ENCODE measurements at regions not wholly inside any gene's neighbourhood (a gene's known extent, or its start where the extent isn't known, plus 50 kb on each side); places are given as distances from the start of the nearest gene placed in this dataset.
A peak's percentile ranks its signal among the peaks of the same experiment; 100 is the strongest.

DNA sequence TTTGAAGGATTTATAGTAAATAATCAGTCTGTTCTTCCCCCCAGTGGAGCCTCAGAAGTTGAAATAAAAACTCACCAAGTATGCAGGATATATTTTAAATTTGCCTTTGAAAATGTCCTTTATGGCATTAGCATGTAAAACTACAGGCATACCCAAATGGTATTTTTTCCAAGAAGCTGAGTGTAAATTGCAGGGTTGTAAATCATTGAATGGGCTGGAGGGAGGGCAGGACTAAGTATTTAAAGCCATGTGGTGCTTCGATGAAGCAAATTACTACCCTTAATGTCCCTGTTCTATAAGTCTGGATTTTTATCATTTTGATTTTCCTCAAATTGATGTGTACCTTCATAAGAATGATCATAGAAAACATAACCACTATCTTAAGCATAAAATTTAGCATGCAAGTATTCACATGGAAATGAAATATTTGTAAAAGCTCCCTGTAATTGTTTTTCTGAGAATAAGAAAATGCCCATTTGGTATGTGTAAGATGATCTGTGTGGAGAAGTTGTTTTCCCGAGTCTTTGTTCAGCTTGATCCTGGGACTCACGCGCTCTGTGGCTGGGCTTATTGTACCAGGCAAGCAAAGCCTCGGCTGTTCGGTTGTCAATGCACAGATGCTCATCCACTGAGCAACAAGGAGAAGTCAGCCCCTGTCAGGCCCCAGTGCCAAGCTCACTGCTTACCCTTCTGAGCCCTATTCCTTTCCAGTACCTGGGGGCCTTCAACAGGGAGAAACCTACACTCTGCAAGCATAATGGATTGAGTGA is 66.7 kb downstream of the CD164 start:
- no peak for DNase-seq (ENCODE audit: low spot score)

- DNase-seq (ENCODE audit: low spot score) = no peak
Observed at GRCh38 chr6:109314313-109314712, 68.0 kb downstream of the CD164 start.

- no peak for DNase-seq (ENCODE audit: low spot score)
Observed at GRCh38 chr6:109313139-109313538, 69.1 kb downstream of the CD164 start.

GRCh38 chr6:109311471-109311870 is 70.8 kb downstream of the CD164 start:
- no peak for DNase-seq (ENCODE audit: low spot score)

GRCh38 chr6:109309917-109310316 is 72.3 kb downstream of the CD164 start:
- DNase-seq (ENCODE audit: low spot score) = no peak

- DNase-seq (ENCODE audit: low spot score) = peak; percentile 53
Observed at GRCh38 chr6:109308018-109308492, 74.2 kb downstream of the CD164 start.

DNA sequence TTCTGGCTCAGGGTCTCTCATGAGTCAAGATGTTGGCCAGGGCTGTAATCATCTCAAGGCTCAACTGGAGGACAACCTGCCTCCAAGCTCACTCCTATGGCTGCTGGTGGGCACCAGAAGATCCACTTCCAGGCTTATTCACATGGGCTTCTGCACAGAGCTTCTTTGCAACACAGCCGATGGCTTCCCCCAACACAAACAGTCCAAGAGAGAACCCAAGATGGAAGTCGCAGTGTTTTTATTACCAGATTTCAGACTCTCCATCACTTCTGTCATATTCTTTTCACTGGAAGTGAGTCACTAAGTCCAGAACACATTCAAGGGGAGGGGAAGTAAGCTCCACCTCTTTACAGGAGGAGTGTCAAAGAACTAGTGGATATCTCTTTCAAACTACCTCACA is 75.5 kb downstream of the CD164 start:
- no peak for DNase-seq (ENCODE audit: low spot score)

- DNase-seq (ENCODE audit: low spot score) = no peak
Observed at GRCh38 chr6:109305028-109305427, 77.2 kb downstream of the CD164 start.

GRCh38 chr6:109304284-109305015 is 77.8 kb downstream of the CD164 start:
- DNase-seq (ENCODE audit: low spot score) = peak; percentile 49

GRCh38 chr6:109303640-109304283 is 78.5 kb downstream of the CD164 start:
- peak; percentile 30 for DNase-seq (ENCODE audit: low spot score)

GRCh38 chr6:109303164-109303563 is 79.1 kb downstream of the CD164 start:
- DNase-seq (ENCODE audit: low spot score) = no peak

DNA sequence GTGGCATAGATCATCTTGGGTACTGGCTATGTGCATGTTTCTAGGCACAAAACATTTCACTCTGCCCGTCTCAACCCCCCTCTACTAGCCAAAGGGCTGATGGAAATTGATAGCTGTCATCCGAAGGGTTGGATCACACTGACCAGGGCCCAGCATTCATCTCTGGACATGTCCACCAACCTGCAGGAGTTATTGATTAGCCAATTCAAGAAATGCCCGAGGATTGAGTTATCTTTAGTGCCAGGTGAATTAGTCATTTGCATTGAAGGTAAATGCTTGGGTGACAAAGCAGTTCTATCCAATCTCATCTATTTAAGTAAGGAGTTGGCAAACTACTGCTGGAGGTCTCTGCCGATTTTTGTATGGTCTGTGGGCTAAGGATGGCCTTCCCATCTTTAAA is 80.1 kb downstream of the CD164 start:
- no peak for DNase-seq (ENCODE audit: low spot score)

- DNase-seq (ENCODE audit: low spot score) = no peak
Observed at GRCh38 chr6:109301418-109301817, 80.8 kb downstream of the CD164 start.

DNA sequence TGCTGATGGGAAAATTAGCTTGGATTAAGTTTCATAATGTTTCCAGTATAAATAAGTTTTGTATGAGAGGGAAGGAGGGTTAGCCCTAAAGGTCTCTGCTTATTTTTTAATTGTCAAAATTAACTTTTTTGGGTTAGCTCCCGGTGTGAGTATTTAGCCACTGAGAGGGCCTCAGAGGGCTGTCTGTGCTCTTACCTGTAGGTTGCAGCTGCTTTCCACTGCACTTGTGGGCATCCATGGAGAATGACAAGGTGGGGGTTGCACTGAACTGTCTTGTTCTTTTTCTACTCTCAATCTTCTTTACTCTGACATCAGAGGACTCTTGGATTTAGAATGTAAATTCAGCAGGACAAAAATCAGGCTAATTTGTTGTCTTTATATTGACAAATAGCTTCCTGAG is 81.4 kb downstream of the CD164 start:
- DNase-seq (ENCODE audit: low spot score) = no peak

DNA sequence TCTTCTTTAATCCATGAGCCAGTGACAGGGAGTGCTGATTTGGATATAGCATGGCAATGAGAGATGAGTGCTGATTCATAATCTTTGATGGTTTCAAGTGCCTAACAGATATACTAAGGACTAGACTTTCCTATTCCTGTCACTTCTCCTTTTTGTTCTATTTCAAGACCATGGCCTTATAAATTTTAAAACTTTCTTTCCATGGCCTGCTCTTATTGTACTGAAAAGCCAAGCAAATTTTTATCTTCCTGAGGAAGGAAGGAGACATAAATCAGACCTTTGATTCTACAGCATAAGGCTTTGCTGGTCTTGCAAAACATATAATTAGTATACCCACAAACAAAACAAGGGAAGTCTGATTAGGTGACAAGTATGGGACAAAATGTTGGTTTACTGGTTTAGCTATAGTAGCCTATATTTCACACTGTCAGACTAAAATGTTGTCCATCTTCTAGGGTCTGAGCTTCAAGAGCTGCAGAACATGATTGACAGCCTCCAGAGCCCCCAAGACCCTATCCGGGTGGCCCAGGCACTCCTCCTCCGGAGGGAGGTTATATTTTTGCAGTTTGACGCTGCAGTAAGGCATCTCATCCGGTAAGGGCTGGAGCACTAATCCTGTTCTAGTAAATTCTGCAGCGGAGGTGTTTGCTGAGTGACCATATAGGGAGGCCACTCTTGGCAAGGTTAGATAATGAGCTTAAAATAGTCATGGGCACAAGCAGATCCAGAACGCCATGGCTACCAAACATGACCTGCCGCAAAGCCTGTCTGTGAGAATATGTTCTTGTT is 82.3 kb downstream of the CD164 start:
- no peak for DNase-seq (ENCODE audit: low spot score)

DNA sequence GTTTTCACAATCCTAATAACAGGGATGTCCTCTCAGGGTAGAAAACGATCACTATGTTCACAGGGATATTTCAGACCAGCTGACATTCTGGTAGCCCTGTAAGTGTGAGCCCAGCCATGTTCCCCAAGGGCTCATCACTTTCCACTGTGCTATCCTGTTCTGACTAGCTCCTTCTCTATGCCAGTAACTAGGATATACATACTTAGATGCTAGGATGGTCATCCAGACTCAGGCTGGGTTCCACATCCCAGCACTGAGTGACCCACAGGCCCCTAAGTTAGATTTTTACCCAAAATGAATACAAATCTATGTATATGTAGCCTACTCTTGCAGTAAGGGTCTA is 83.0 kb downstream of the CD164 start:
- no peak for DNase-seq (ENCODE audit: low spot score)

GRCh38 chr6:109298605-109299264 is 83.5 kb downstream of the CD164 start:
- no peak for DNase-seq (ENCODE audit: low spot score)

- DNase-seq (ENCODE audit: low spot score) = no peak
Observed at GRCh38 chr6:109297406-109298110, 84.7 kb downstream of the CD164 start.

DNA sequence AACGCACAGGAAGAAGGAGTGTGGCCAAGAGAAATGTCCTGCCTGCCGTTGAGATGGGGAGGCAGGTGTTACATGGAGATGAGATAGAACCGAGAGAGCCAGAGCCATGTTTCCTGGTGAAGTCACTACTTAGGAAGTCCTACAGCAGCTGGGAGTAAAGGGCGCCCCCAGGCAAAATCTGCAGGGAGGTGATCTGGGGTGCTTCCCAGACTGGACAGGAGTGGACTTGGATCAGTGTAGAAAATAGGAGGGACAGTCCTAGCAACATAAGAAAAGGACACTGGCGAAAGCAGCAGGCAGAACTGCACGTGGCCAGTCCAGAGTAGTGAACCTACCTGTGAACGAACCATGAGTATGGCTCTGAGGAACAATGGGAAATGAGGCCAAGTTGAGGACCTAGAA is 85.3 kb downstream of the CD164 start:
- DNase-seq (ENCODE audit: low spot score) = no peak

GRCh38 chr6:109296452-109296851 is 85.8 kb downstream of the CD164 start:
- DNase-seq (ENCODE audit: low spot score) = no peak

- no peak for DNase-seq (ENCODE audit: low spot score)
Observed at GRCh38 chr6:109295774-109296156, 86.5 kb downstream of the CD164 start.
